A673 (cell line): ENCODE measurements at regions not wholly inside any gene's neighbourhood (a gene's known extent, or its start where the extent isn't known, plus 50 kb on each side); places are given as distances from the start of the nearest gene placed in this dataset.

Source experiments
- BruUV-seq: library from RNA; stranded (reverse); fragments of 400-500 nt; replicated peaks from 2 replicates; lab custom pipeline; 2021; lab: Mats Ljungman, UMichigan
- CTCF ChIA-PET: fragments of 300-600 bp; sonication (Branson Sonifier 250); formaldehyde crosslinking; loops from one replicate; lab custom pipeline; 2022; ENCODE audit warnings: antibody characterized with exemption; lab: Charles Lee
- POLR2A ChIA-PET: fragments of 300-600 bp; sonication (Branson Sonifier 250); formaldehyde crosslinking; loops from one replicate; lab custom pipeline; 2022; ENCODE audit warnings: antibody characterized with exemption; ENCODE audit not compliant: low non-redundant PET; lab: Charles Lee
- DNase-seq: peaks from one replicate; pipeline ENCODE4 v3.0.0-alpha.2; 2015; ENCODE audit warnings: low spot score
- H3K27ac ChIP-seq: fragments of 200-600 bp; sonication (generic); 2 replicates; pipeline ENCODE4 v1.5.1; 2016; ENCODE audit warnings: mixed run types, low read depth, mild to moderate bottlenecking, mixed read lengths, antibody characterized with exemption, low read length; ENCODE audit not compliant: poor library complexity, severe bottlenecking
- H3K27me3 ChIP-seq: fragments of 200-600 bp; sonication (generic); replicated peaks from 2 replicates; pipeline ENCODE4 v1.6.1; 2017; ENCODE audit warnings: mixed run types, low read depth, mild to moderate bottlenecking, mixed read lengths, antibody characterized with exemption, low read length; ENCODE audit not compliant: insufficient read depth, poor library complexity
- H3K36me3 ChIP-seq: fragments of 200-600 bp; sonication (generic); 2 replicates; pipeline ENCODE4 v1.6.1; 2016; ENCODE audit warnings: mixed run types, mild to moderate bottlenecking, mixed read lengths, antibody characterized with exemption, low read length; ENCODE audit not compliant: insufficient read depth, poor library complexity, severe bottlenecking
- H3K4me1 ChIP-seq: fragments of 200-600 bp; sonication (generic); 2 replicates; pipeline ENCODE4 v1.6.1; 2017; ENCODE audit warnings: mixed run types, mild to moderate bottlenecking, mixed read lengths, antibody characterized with exemption, low read length; ENCODE audit not compliant: insufficient read depth, poor library complexity, severe bottlenecking
- H3K4me3 ChIP-seq: fragments of 200-600 bp; sonication (generic); 2 replicates; pipeline ENCODE4 v1.5.1; 2016; ENCODE audit warnings: low read depth, mixed run types, mild to moderate bottlenecking, mixed read lengths, low read length; ENCODE audit not compliant: poor library complexity, severe bottlenecking
- H3K9me3 ChIP-seq: fragments of 200-600 bp; sonication (generic); 2 replicates; pipeline ENCODE4 v1.6.1; 2016; ENCODE audit warnings: mixed run types, low read depth, mild to moderate bottlenecking, mixed read lengths, antibody characterized with exemption, low read length; ENCODE audit not compliant: poor library complexity, severe bottlenecking
- EZH2 ChIP-seq: fragments of 200-600 bp; sonication (generic); IDR thresholded peaks from 2 replicates; pipeline ENCODE4 v1.6.1; 2017; ENCODE audit warnings: borderline replicate concordance, low read depth, mild to moderate bottlenecking, mixed read lengths, antibody characterized with exemption, low read length; ENCODE audit not compliant: poor library complexity, severe bottlenecking
- intact Hi-C: fragments of 100-400 bp; cut with micrococcal nuclease; formaldehyde crosslinking; loops from one replicate; pipeline ENCODE4 v1.10.0; 2022; ENCODE audit not compliant: unreplicated experiment
- TF ChIP-seq, protein P1 (sequence below): fragments of 300-800, 200-600 bp; sonication (generic); conservative IDR thresholded peaks from 2 replicates; pipeline ENCODE4 v1.5.1; 2017; ENCODE audit warnings: low read depth, mild to moderate bottlenecking, antibody characterized with exemption, low read length, moderate library complexity, mixed read lengths

DNA sequence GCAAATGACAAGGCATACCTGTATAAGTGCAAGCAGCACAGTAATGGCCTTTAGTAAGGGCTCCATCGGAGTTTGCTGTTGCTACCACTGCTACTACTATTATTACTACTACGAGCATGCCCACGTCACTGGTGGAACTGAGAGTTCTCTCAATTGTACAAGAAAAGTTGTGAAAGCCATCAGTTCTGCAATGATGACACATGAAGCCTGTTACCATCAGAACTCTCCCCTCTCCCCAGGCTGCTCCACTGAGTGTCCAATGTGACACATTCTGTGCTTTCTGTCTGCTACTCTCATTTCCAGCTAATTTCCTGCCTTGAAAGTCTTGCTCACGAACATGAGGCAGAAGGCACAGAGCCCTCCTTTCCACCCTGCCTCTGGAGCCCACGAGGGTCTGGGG is 263.2 kb upstream of the MGMT start:
- H3K9me3 ChIP-seq: no peaks in the 10 kb centered on the region
- ChIA-PET CTCF (no interaction called here), POLR2A (no interaction called here)
- no peak overlapping the region for H3K27ac ChIP-seq
- H3K4me3 ChIP-seq: no peak overlapping the region
- no TSS peak for BruUV-seq
- no peak for DNase-seq
- H3K27me3 ChIP-seq: no peaks in the 10 kb centered on the region
- TF ChIP-seq, protein P1, sequence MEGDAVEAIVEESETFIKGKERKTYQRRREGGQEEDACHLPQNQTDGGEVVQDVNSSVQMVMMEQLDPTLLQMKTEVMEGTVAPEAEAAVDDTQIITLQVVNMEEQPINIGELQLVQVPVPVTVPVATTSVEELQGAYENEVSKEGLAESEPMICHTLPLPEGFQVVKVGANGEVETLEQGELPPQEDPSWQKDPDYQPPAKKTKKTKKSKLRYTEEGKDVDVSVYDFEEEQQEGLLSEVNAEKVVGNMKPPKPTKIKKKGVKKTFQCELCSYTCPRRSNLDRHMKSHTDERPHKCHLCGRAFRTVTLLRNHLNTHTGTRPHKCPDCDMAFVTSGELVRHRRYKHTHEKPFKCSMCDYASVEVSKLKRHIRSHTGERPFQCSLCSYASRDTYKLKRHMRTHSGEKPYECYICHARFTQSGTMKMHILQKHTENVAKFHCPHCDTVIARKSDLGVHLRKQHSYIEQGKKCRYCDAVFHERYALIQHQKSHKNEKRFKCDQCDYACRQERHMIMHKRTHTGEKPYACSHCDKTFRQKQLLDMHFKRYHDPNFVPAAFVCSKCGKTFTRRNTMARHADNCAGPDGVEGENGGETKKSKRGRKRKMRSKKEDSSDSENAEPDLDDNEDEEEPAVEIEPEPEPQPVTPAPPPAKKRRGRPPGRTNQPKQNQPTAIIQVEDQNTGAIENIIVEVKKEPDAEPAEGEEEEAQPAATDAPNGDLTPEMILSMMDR: no peak
- no peak for TF ChIP-seq EZH2
- H3K4me1 ChIP-seq: no peaks in the 10 kb centered on the region
- intact Hi-C loops: no loop called here
- no peaks in the 10 kb centered on the region for H3K36me3 ChIP-seq

DNA sequence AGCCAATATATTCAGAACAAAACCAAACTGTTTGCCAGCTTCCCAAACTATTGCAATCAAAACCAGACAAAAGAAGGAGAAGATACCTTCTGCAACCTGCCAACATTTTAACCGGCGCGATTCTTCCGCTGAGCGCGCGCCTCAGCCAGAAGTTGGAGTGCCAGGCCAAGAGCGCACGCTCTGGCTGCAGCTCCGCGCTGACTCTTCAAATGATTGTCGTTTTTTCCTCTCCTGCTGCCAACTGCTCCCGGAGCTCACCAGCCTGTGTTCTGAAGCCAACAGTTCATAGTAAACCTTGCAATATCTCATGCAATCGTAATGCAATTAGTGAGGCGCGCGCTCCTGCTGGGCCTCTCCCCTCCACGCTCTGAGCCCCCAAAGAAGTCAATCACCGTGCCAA is 259.7 kb upstream of the MGMT start:
- Histone ChIP-seq H3K4me3 (no peak overlapping the region), H3K27ac (no peak overlapping the region), H3K4me1 (no peaks in the 10 kb centered on the region), H3K27me3 (no peaks in the 10 kb centered on the region), H3K36me3 (no peaks in the 10 kb centered on the region), H3K9me3 (no peaks in the 10 kb centered on the region)
- intact Hi-C loops: no loop called here
- TF ChIP-seq, protein P1: no peak
- TF ChIP-seq EZH2: no peak
- CTCF ChIA-PET: no interaction called here
- BruUV-seq: no TSS peak
- DNase-seq: no peak
- POLR2A ChIA-PET: no interaction called here

DNA sequence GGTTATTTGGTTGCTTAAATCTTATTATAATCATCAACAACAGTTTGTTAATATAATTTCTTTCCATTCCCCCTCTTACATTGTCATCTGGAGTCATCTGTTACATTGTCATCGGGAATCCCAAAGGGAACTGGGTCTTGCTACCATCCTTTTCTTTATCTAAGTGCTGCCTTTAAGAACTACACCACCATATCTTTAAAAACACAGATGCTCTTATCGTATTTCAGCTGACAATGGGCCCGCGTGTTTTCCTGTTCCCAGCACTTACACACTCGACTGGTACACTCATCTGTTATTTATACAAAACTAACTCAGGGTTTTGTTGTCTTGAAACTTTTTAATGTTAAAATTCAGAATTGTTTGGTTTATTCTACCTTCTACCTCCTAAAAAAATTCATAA is 256.2 kb upstream of the MGMT start:
- intact Hi-C loops: no loop called here

More for the DNA sequence above, 256.2 kb upstream of the MGMT start:
- TF ChIP-seq, protein P1: no peak
- H3K36me3 ChIP-seq: no peaks in the 10 kb centered on the region
- no peak overlapping the region for H3K27ac ChIP-seq
- no peak for DNase-seq
- ChIA-PET CTCF (no interaction called here), POLR2A (no interaction called here)
- no peaks in the 10 kb centered on the region for H3K27me3 ChIP-seq
- no TSS peak for BruUV-seq
- no peak overlapping the region for H3K4me3 ChIP-seq
- no peaks in the 10 kb centered on the region for H3K9me3 ChIP-seq
- no peaks in the 10 kb centered on the region for H3K4me1 ChIP-seq
